Neural cell (in vitro differentiated cells): ENCODE measurements at regions not wholly inside any gene's neighbourhood (a gene's known extent, or its start where the extent isn't known, plus 50 kb on each side); places are given as distances from the start of the nearest gene placed in this dataset.

ENCODE experiments used
- H2AFZ ChIP-seq: fragments of 200-600, 300-800 bp; sonication (generic), shearing (Covaris generic); 2 replicates; pipeline ENCODE4 v1.6.0; 2014; ENCODE audit warnings: low read depth, mild to moderate bottlenecking, antibody characterized with exemption, low read length, moderate library complexity
- H3F3A ChIP-seq: fragments of 200-600 bp; shearing (Covaris generic); 2 replicates; pipeline ENCODE4 v1.6.1; 2016; ENCODE audit warnings: mild to moderate bottlenecking, moderate library complexity, mixed read lengths, antibody characterized with exemption, low read length; ENCODE audit not compliant: insufficient read depth, poor library complexity, severe bottlenecking
- H3K27ac ChIP-seq: fragments of 200-600, 300-800 bp; sonication (generic), shearing (Covaris generic); 2 replicates; pipeline ENCODE4 v1.5.1; 2014; ENCODE audit warnings: mild to moderate bottlenecking, low read length, moderate library complexity
- H3K27me3 ChIP-seq: fragments of 300-800, 200-600 bp; sonication (generic), shearing (Covaris generic); 2 replicates; pipeline ENCODE4 v1.6.0; 2014; ENCODE audit warnings: mild to moderate bottlenecking, low read depth, low read length, moderate library complexity; ENCODE audit not compliant: insufficient read depth
- H3K36me3 ChIP-seq: fragments of 300-800, 200-600 bp; sonication (generic), shearing (Covaris generic); 2 replicates; pipeline ENCODE4 v1.5.1; 2014; ENCODE audit warnings: mild to moderate bottlenecking, antibody characterized with exemption, low read length, moderate library complexity; ENCODE audit not compliant: insufficient read depth
- H3K4me2 ChIP-seq: fragments of 300-800, 200-600 bp; sonication (generic), shearing (Covaris generic); 2 replicates; pipeline ENCODE4 v1.6.0; 2014; ENCODE audit warnings: mild to moderate bottlenecking, low read length
- H3K4me3 ChIP-seq: fragments of 300-800, 200-600 bp; sonication (generic), shearing (Covaris generic); 2 replicates; pipeline ENCODE4 v1.5.1; 2014; ENCODE audit warnings: mild to moderate bottlenecking, low read length, moderate library complexity
- H3K79me2 ChIP-seq: fragments of 200-600 bp; shearing (Covaris generic); replicated peaks from 2 replicates; pipeline ENCODE4 v1.6.0; 2014; ENCODE audit warnings: mild to moderate bottlenecking, low read length, moderate library complexity; ENCODE audit not compliant: insufficient read depth
- H3K9ac ChIP-seq: fragments of 300-800, 200-600 bp; sonication (generic), shearing (Covaris generic); 2 replicates; pipeline ENCODE4 v1.6.1; 2016; ENCODE audit warnings: mild to moderate bottlenecking, low read length, mixed read lengths
- H3K9me2 ChIP-seq: fragments of 200-600 bp; shearing (Covaris generic); 2 replicates; pipeline ENCODE4 v1.6.1; 2016; ENCODE audit warnings: mild to moderate bottlenecking, low read length, mixed read lengths; ENCODE audit not compliant: insufficient read depth
- H3K9me3 ChIP-seq: fragments of 200-600, 300-800 bp; sonication (generic), shearing (Covaris generic); 2 replicates; pipeline ENCODE4 v1.6.1; 2016; ENCODE audit warnings: mild to moderate bottlenecking, mixed run types, low read length, moderate library complexity, mixed read lengths
- H4K20me1 ChIP-seq: fragments of 200-600 bp; shearing (Covaris generic); 2 replicates; pipeline ENCODE4 v1.6.1; 2016; ENCODE audit warnings: mild to moderate bottlenecking, mixed run types; ENCODE audit not compliant: insufficient read depth
- CTCF ChIP-seq: fragments of 450-650 bp; IDR thresholded peaks from 2 replicates; pipeline ENCODE4 v1.5.1; 2014; ENCODE audit warnings: antibody characterized with exemption, mild to moderate bottlenecking, moderate library complexity; ENCODE audit not compliant: poor library complexity, severe bottlenecking
- EP300 ChIP-seq: fragments of 450-650 bp; conservative IDR thresholded peaks from 2 replicates; pipeline ENCODE4 v1.6.1; 2014; ENCODE audit warnings: antibody characterized with exemption, mild to moderate bottlenecking, moderate library complexity; ENCODE audit not compliant: poor library complexity, severe bottlenecking
- EZH2 ChIP-seq: fragments of 200-600, 300-800 bp; shearing (Covaris generic), sonication (generic); IDR thresholded peaks from 2 replicates; pipeline ENCODE4 v1.6.1; 2014; ENCODE audit warnings: antibody characterized with exemption, low read length, borderline replicate concordance, mild to moderate bottlenecking; ENCODE audit not compliant: insufficient read depth, poor library complexity, severe bottlenecking
- MXI1 ChIP-seq: fragments of 450-650 bp; conservative IDR thresholded peaks from 2 replicates; pipeline ENCODE4 v1.6.1; 2014; ENCODE audit warnings: antibody characterized with exemption, mild to moderate bottlenecking; ENCODE audit not compliant: poor library complexity, severe bottlenecking
- POLR2AphosphoS5 ChIP-seq: IDR thresholded peaks from 2 replicates; pipeline ENCODE4 v1.6.1; 2012
- RAD21 ChIP-seq: fragments of 450-650 bp; conservative IDR thresholded peaks from 2 replicates; pipeline ENCODE4 v1.6.1; 2014; ENCODE audit warnings: antibody characterized with exemption, mild to moderate bottlenecking, moderate library complexity
- REST ChIP-seq: IDR thresholded peaks from 2 replicates; pipeline ENCODE4 v1.6.1; 2012; ENCODE audit warnings: borderline replicate concordance
- SMC3 ChIP-seq: fragments of 450-650 bp; conservative IDR thresholded peaks from 2 replicates; pipeline ENCODE4 v1.6.1; 2014; ENCODE audit warnings: antibody characterized with exemption, mild to moderate bottlenecking, moderate library complexity; ENCODE audit not compliant: poor library complexity
- TAF1 ChIP-seq: IDR thresholded peaks from 2 replicates; pipeline ENCODE4 v1.6.1; 2012; ENCODE audit warnings: low read depth

GRCh38 chr11:33540427-33540826 is 160.2 kb downstream of the C11orf91 start:
- Histone ChIP-seq H3K9ac (no peak overlapping the region), H3K79me2 (no peaks in the 10 kb centered on the region), H3K36me3 (peaks cover 13% of the 10 kb centered on the region), H3K4me3 (no peak overlapping the region), H3F3A (no peaks in the 10 kb centered on the region), H3K27me3 (no peaks in the 10 kb centered on the region), H2AFZ (no peak overlapping the region), H4K20me1 (no peaks in the 10 kb centered on the region), H3K27ac (no peak overlapping the region), H3K4me2 (no peak overlapping the region), H3K9me2 (no peaks in the 10 kb centered on the region), H3K9me3 (no peaks in the 10 kb centered on the region)
- TF ChIP-seq POLR2AphosphoS5 (no peak), REST (no peak), EZH2 (no peak), SMC3 (no peak), RAD21 (no peak), EP300 (no peak), MXI1 (no peak), CTCF (no peak), TAF1 (no peak)

- Histone ChIP-seq H3F3A (no peaks in the 10 kb centered on the region), H4K20me1 (no peaks in the 10 kb centered on the region), H3K4me3 (no peak overlapping the region), H3K9me3 (no peaks in the 10 kb centered on the region), H3K36me3 (peaks cover 6% of the 10 kb centered on the region), H3K4me2 (no peak overlapping the region), H3K79me2 (no peaks in the 10 kb centered on the region), H3K27ac (no peak overlapping the region), H3K9ac (no peak overlapping the region), H3K27me3 (no peaks in the 10 kb centered on the region), H2AFZ (no peak overlapping the region), H3K9me2 (no peaks in the 10 kb centered on the region)
- TF ChIP-seq TAF1, result no peak
Observed at GRCh38 chr11:33539751-33540150, 160.9 kb downstream of the C11orf91 start.

- H3K4me2 ChIP-seq, result no peak overlapping the region
- no peaks in the 10 kb centered on the region for H3K9me3 ChIP-seq
- no peak overlapping the region for H3K27ac ChIP-seq
- H4K20me1 ChIP-seq, result no peaks in the 10 kb centered on the region
- H3K4me3 ChIP-seq, result no peak overlapping the region
- no peak overlapping the region for H3K9ac ChIP-seq
- no peaks in the 10 kb centered on the region for H3K27me3 ChIP-seq
- no peaks in the 10 kb centered on the region for H3K79me2 ChIP-seq
- H3K36me3 ChIP-seq, result no peaks in the 10 kb centered on the region
- H2AFZ ChIP-seq, result no peak overlapping the region
- no peaks in the 10 kb centered on the region for H3F3A ChIP-seq
- no peaks in the 10 kb centered on the region for H3K9me2 ChIP-seq
- TF ChIP-seq REST, result no peak
- TF ChIP-seq SMC3, result no peak
- no peak for TF ChIP-seq EZH2
- TF ChIP-seq EP300, result no peak
- TF ChIP-seq RAD21, result no peak
- no peak for TF ChIP-seq TAF1
- no peak for TF ChIP-seq CTCF
- TF ChIP-seq POLR2AphosphoS5, result no peak
- TF ChIP-seq MXI1, result no peak
Observed at GRCh38 chr11:33538726-33539125, 161.9 kb downstream of the C11orf91 start.
